ENCODE measurements at regions not wholly inside any gene's neighbourhood (a gene's known extent, or its start where the extent isn't known, plus 50 kb on each side); places are given as distances from the start of the nearest gene placed in this dataset.

GRCh38 chr3:194014756-194015155 is 121.2 kb upstream of the HES1 start:
- TF ChIP-seq CTCF (optimal IDR thresholded peaks at IDR 0.05 in 1 of 3, IDR thresholded peaks at IDR 0.05 in 1 of 3, conservative IDR thresholded peaks at IDR 0.05 in 1 of 3; ENCODE audit: extremely low read depth in 1 of 3, insufficient read depth in 2 of 3, low read length in 3 of 3) (no peak), EZH2 (IDR thresholded peaks at IDR 0.05; ENCODE audit: low read length) (no peak)

Measured in keratinocyte (primary cell).